HG03342 (cell line): ENCODE measurements at regions not wholly inside any gene's neighbourhood (a gene's known extent, or its start where the extent isn't known, plus 50 kb on each side); places are given as distances from the start of the nearest gene placed in this dataset.

Experiments used
- ATAC-seq: cut with Tn5 transposase; IDR thresholded peaks from one replicate; pipeline ENCODE4 v1.9.1; 2021; ENCODE audit warnings: mild to moderate bottlenecking, moderate library complexity; ENCODE audit not compliant: unreplicated experiment

DNA sequence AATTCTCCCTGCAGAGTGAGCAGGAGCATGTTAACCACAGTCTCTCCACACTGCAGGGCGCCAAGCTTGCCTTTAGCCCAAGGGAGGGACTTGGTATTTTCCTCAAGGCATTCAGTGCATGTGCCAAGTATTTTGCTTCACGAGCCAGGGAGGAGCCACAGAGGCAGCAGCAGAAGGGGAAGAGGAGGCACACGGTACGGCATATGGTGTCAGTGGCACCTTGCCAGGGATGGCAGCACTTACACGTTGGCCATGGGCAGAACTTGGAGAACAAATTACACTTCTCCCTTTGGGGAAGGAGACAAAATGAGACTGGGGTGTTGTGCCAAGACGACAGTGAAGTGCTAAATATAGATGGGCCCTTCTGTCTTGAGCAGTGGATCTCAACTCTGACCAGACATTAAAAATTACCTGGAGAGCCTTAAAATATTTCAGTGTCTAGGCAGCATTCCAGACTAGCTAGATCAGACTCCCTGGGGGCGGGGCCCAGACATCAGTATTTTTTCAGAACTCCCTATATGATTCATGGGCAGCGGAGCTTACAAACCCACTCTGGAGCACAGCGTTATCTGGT lies 155.8 kb downstream of the DRD1 start:
- ATAC-seq, result no peak

DNA sequence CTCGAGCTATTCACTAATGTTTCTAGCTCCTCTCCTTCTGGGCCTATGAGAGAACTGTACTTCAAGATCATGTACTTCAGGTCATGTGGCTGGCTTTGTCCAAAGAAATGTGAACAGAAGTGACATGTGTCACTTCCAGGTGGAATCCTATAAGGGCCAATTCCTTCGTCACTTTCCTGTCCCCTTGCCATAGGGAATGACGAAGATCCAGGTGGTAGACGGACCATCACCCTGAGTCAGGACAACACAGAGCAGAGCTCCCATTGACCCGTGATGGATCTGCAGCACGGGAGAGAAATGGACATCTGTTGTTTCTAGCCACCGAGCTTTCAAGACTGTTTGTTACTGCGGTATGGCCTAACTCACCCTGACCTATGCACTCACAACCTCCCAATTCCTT lies 157.0 kb downstream of the DRD1 start:
- ATAC-seq, result no peak

DNA sequence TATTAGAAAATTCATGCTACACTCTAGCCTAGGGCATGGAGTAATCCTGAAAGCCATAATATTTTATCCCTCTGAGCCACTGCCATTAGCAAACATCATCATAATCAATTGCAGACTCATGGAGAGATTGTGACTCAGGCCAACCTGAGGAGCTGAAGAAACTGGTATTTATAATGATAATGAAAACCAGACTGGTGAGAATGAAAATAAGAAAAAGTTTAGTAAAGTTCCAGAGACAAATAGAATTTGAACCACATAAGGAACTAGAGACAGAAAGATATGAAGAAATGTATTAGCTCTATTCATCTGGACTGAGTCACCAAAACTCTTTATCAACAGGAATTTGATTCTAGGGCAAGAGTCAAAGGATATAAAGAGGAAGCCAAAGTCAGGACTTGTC lies 158.7 kb downstream of the DRD1 start:
- ATAC-seq, result no peak

DNA sequence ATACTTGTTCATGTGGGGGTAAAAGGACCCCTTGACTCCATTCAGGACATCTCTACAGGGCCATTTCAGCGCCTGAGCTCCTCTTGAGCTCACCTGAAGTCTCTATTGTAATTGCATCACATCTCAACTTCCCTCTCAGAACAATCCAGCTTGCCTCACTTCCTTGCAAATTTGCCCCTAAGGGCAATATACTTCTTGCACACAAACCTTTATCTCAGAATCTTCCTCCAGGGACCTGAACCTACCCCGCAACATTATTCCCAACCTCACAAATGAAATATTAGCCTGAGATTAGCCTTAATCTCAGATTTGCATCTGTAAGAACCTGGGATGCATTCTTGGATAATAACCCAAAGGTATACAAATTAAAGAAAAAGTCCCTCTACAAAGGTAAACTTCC lies 159.2 kb downstream of the DRD1 start:
- no peak for ATAC-seq

DNA sequence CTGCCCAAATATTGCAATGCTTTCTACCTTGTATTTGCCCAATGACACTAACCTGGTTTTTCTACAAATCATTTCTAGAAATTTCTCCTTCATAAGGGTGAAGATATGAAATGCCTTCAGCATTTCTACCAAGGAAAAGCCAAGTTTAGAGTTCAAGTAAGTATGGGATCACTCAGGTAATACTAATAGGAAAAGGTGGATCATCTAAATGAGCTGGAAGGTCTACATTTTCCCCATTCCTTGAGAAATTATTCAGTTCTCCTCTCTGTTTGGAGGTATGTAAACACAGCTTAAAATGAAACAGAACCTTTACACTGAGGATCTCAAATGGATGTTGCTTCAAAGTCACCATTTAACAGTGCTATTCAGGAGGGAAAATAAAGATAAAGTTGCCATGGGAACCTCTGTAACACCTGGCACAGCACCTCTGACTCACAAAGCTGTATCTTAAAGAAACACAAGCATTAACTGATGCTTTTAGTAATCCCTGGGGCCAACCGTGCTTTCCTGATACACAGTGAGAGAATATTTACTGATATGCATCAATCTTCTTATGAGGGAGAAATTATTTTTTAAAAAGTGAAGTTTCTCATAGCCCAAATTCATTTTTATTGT lies 161.3 kb downstream of the DRD1 start:
- no peak for ATAC-seq

DNA sequence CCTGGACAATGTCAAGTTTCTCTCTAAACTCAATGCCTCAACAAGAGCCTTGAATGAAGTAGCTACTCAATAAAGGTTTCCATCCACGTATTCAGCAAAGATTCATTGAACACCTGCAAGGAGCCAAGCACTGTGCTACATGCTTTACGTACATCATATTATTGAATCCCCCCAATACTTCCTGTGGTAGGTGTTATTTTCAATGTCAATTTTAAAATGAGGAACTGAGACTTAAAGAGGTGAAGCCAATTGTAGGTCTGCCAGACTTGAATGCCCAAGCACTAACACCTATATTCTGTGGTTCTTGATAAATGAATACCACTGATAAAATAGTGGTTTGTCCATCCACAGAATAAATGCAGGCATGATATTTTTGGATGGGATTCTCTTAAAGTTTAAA lies 162.3 kb downstream of the DRD1 start:
- ATAC-seq, result no peak

DNA sequence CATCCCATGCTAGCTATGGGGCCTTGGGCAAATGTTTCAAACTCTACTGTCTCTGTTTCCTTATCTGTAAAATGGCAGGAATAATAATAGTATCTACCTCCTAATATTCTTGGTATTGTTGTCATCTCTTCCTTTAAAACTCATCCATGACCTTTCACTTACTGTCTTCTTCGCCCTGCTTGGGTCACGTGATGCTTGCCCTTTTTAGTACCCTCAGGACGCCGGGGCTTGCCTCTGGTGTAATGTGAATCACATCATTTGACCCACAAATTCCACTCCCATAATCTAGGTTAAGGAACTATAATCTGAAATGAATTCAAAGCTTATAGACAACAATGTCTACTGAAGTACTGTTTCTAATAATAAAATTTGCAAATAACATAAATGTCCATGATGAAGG lies 162.7 kb downstream of the DRD1 start:
- ATAC-seq, result no peak

DNA sequence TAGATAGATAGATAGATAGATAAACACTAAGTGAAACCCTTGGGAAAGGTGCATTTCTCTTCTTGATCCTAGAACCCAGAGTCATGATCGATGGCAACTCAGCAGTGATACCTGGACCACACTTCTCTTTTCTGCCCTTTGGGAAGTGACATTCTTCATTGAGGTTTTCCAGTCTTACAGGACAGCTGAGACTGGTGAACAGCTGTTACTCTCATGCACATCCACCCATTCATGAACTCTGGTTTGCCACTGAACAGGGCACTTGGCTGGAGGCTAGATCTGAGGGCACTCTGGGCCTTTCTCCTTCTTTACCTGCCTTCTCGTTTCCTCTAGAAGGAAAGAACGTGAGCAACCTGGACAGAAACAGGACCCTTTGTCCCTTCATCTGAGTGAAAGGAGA lies 164.5 kb downstream of the DRD1 start:
- no peak for ATAC-seq

DNA sequence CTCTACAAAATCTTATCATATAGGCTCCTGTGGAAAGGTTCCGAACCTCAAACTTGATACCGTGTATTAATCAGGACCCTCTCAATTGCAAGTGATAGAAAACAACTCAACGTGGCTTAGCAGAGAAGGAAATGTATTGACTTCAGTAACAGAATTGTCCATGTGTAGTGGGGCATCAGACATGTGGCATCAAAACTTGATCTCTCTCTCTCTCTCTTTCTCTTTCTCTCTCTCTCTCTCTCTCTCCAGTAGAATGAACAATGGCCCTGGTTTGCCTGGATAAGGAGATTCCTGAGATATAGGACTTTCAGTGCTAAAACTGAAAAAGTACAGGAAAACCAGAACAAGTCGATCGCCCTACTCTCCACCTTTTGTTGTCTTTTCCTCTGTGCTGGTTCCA lies 168.2 kb downstream of the DRD1 start:
- no peak for ATAC-seq

DNA sequence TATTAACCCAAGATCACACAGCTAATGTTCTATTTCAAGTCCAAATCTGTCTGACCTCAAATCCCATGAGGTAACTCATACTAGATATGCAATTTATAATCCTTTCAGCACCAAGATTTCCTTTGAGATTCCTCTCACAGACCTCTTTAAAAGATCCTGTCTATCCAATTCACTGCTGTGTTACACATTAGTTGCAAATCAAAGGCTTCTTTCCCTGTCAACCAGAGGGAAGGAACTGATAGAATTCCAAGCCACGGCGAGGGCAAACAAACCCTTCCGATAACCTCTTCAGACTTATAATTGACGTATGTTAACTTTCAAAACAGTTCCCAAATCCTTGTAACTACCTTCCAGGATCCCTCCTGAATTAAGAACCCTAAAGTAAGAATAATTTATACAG lies 168.9 kb downstream of the DRD1 start:
- ATAC-seq, result no peak

DNA sequence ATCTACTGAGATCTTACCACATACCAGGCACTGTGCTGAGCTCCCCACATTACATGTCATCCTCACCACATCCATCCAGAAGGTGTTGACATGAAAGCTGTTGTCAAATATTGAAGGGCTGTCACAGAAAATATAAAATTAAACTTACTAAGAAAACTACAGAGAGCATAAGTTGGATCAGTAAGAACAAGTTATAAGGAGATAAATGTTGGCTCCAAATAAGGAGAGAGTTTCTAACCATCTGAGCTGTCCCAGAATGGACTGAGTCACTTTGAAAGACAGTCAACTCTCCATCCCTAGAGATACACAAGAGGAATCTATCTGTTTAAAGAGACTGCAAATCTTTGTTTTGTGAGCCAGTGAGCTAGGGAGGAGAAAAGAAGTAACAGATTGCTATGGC lies 169.8 kb downstream of the DRD1 start:
- no peak for ATAC-seq

DNA sequence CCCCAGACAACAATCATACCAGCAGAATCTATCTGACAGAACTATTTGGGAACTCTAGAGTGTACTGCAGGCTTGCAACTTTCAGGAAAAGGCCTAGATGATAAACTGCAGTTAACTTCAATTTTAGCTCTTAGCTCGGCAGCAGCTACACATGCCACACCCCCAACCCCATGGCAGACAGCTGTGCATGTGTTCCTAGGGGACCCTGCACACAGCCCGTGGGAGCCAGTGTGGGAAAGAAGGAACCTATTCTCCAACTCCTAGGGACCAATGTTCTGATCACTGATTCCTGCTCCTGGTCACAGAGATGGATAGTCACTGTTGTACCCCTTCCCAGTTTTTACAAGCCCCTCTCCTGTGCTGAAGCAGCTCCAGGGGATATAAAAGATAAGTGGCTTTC lies 179.6 kb downstream of the DRD1 start:
- no peak for ATAC-seq

DNA sequence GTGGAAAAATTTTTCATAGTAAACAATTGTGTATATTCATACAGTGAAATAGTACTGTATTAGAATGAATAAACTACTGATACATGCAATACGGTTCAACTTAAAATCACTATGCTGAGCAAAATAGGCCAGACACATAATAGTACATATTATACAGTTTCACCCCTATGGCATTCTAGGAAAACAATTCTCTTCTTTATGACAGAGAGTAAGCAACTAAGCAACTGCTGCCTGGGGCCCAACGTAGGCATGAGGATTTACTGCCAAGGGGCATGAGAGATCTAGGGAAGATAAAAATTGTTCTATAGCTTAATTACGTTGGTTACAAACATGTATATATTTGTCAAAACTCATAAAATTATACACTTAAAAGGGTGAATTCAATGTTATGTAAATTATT lies 180.2 kb downstream of the DRD1 start:
- ATAC-seq, result no peak

DNA sequence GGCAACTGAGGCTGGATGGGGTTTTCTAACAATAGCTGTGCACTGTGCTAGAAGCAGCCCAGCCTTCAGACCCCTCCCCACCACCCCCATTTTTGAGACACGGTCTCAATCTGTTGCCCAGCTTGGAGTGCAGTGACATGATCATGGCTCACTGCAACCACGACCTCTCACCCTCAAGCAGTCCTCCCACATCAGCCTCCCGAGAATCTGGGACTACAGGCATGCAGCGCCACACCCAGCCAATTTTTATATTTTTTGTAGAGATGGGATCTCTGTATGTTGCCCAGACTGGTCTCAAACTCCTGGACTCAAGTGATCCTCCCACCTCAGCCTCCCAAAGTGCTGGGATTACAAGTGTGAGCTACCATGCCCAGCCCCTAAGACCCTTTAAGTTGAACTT lies 182.5 kb downstream of the DRD1 start:
- ATAC-seq, result no peak

DNA sequence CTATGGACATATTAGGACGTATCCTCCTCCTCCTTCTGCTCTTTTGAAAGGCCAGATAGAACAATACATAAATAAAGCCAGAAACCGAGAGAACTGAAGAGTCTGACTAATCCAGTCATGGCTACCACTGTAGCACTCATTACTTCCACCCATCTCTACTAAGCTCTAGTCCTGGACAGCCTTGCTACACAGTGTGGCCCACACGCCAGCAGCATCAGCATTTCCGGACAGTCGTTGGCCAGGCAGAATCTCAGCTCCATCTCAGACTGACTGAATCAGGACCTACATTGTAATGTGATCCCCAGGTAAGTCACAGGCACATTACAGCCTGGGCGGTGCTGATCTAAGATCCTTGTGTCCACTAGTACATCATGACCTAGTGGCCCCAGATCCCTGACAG lies 182.9 kb downstream of the DRD1 start:
- no peak for ATAC-seq

DNA sequence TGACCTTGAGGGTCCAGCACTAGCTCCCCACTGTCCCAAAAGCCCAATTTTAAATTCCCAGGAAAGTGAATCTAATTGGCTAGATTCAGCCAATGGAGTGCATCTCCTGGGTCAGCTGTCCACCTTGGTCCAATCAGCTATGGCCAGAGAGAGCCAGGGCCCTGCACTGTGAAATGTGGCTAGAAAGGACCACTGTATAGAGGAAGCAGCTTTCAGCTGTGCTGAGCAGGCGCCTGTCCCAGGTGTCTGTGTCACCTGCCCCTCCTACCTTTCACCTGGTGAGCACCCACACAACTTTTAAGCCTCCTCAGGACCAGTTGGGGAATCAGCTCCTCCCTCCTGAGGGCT lies 186.2 kb downstream of the DRD1 start:
- ATAC-seq, result no peak

DNA sequence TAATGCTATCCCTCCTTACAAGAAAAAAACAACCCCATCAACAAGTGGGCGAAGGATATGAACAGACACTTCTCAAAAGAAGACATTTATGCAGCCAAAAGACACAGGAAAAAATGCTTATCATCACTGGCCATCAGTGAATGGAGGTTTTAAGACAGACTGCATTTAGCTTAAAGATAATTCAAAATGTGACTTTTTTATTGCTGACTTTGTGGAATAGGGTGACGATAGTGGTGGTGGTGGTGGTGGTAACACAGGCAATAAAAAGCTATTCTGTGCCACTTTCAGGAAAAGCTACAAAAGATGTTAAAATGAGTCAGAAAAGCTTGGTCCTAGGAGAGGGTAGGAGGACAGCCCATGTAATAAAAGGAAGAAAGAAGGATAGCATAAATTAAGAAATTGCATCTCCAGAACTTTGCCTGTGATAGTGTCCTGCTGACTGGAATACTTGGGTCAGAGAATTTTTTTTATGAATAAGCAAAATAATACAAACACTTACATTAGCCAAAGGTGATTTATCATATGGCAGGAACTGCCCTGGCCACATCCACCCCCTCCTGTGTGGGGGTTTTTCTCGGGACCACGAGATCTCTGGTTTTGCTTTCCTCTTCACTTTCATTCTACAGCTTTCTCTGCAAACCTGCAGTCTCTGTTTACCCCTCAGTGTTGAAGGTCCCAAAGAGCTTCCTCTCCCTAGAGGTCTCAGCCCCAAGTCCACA lies 186.7 kb downstream of the DRD1 start:
- ATAC-seq, result no peak

DNA sequence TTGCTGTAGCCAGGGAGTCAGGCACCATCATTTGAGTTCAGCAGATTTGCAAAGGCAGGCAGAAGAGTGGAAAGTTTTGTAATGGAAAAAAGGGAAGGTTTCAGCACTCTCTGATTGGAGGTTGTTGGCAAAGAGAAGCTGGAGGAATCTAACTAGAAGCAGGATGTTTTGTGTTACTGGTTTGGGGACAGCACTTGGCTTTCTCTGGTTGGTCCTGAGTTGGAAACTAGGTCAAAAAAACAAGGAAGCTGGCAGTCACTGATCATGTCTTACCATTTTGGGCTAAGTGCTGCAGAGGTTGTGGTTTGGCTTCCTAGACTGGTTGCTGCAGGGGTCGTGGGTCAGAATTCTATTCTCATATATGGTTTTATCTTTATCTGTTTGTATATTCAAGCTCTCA lies 189.8 kb downstream of the DRD1 start:
- no peak for ATAC-seq

DNA sequence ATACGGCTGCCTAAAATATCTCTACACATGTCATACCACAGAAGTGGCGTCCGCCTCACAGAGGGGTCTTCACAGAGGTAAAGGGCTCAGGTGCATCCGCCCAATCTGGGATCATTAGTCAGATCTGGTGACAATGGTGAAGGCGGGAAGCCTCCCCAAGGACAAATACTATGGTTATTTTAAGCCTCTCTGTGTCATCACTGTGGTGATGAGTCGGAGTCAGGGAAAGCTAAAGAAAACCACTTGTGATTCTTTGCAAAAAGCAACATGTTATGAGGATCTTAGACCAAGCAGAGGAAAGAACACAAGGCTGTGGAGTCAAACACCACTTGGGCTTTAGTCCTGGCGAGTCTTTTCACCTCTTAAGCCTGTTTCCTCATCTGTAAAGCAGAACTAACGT lies 190.4 kb downstream of the DRD1 start:
- no peak for ATAC-seq

DNA sequence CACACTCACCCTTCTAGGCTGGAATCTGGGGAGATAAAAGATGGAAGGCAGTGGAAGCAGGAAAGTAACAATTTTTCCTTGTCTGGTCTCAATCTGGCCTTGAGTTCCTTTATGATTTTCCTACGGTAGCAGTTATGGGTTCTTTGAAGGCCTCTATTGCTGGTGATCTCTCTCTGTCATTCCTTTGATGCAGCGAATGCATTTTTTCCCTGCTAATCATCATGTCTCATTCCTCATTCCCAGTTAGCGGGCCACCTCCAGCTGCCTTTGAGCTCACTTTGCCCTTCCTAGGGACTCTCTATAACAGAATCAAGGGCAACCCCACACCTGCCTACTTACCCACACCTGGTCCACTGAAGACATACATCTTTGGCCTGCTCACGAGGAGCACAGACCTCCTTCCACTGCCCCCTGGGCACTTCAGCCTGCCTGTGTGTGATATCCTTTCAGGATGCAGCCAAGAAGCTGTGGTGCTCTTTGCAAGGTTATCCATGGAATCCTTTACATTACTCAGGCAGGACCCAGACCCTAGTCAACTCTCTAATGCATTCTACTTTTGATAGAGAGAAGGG lies 191.7 kb downstream of the DRD1 start:
- no peak for ATAC-seq

DNA sequence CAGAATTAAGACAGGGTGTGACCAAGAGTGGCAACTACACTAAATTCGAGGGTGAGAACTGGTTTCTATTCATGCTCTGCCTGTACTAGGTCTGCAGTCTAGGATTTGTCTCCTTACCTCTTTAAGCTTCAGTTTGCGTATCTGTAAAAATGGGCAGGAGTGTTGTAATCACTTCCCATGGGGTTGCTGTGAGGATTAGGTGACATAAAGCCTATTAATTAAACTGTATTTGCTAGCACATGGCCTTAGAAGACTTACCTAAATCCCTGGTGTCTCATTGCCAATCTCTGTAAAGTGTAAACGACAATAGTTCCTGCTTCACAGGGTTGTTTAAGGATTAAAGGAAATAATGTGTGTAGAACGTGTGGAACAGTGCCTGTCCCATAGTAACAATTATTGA lies 193.6 kb downstream of the DRD1 start:
- ATAC-seq, result no peak

DNA sequence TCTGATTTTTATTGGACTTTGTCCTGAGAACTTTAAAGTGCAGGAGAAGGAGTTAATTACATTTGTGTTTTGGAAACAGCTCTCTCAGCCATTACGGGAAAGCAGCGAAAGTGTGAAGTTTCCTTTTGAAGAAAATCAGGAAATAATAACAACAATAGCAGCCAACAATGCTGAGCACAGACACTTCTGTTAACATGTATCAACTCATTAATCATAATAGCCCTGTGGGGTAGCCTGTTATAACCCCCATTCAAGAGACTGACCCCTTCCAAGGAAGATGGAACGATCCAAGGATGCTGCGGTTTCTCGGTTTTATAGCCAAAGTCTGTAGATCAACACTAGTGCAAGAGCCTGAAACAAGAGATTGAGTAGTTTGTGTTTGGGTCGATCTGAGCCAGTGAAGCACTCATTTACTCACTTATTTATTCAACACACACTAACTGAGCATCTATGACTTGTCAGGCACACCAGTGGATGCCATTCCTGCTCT lies 195.5 kb downstream of the DRD1 start:
- ATAC-seq, result no peak
